ENCODE measurements at regions not wholly inside any gene's neighbourhood (a gene's known extent, or its start where the extent isn't known, plus 50 kb on each side); places are given as distances from the start of the nearest gene placed in this dataset.

- intact Hi-C loops (cut with DNase I; ENCODE audit: low total_unique reads) = no loop called here
- 29 to 62% (median 52%) methylated on average over 3 of the region's 3 CpGs for WGBS, 5 donors
- TF ChIP-seq CTCF (IDR thresholded peaks at IDR 0.05 in 8 of 11, conservative IDR thresholded peaks at IDR 0.05 in 3 of 11) = no peak
- TF ChIP-seq POLR2A (IDR thresholded peaks at IDR 0.05) = no peak
These were observed 1344.3 kb downstream of the ADGRL3 start for GRCh38 chr4:62544428-62544827.

GRCh38 chr4:62543002-62543401 is 1342.9 kb downstream of the ADGRL3 start:
- no peak for DNase-seq
- Histone ChIP-seq H3K9me3 (peaks cover 3 to 41% (median 14%) of the 10 kb centered on the region in 8 donors), H3K4me3 (no peak overlapping the region), H3K4me1 (no peaks in the 10 kb centered on the region), H3K36me3 (no peaks in the 10 kb centered on the region), H3K27me3 (replicated peaks in 1 of 7) (no peaks in the 10 kb centered on the region), H3K27ac (no peak overlapping the region)
- TF ChIP-seq POLR2A (IDR thresholded peaks at IDR 0.05) (no peak), CTCF (IDR thresholded peaks at IDR 0.05 in 8 of 11, conservative IDR thresholded peaks at IDR 0.05 in 3 of 11) (no peak)
- 78 to 90% (median 84%) methylated on average over 2 of the region's 2 CpGs for WGBS, 5 donors
- intact Hi-C loops (cut with DNase I; ENCODE audit: low total_unique reads) = no loop called here

More at GRCh38 chr4:62544428-62544827, 1344.3 kb downstream of the ADGRL3 start:
- no peak for DNase-seq
- no peak overlapping the region for H3K4me3 ChIP-seq
- H3K27ac ChIP-seq = no peak overlapping the region
- no peaks in the 10 kb centered on the region for H3K36me3 ChIP-seq
- H3K4me1 ChIP-seq = no peaks in the 10 kb centered on the region
- H3K9me3 ChIP-seq = peaks cover 0 to 29% (median under 1%) of the 10 kb centered on the region in 8 donors
- H3K27me3 ChIP-seq (replicated peaks in 1 of 7) = no peaks in the 10 kb centered on the region

GRCh38 chr4:62533573-62533972 is 1333.4 kb downstream of the ADGRL3 start:
- TF ChIP-seq POLR2AphosphoS5 (IDR thresholded peaks at IDR 0.05) = no peak
- no peak for TF ChIP-seq POLR2A (IDR thresholded peaks at IDR 0.05)
- TF ChIP-seq CTCF (IDR thresholded peaks at IDR 0.05 in 8 of 11, conservative IDR thresholded peaks at IDR 0.05 in 3 of 11) = no peak
- H3K4me1 ChIP-seq = no peaks in the 10 kb centered on the region
- no peaks in the 10 kb centered on the region for H3K36me3 ChIP-seq
- no peak overlapping the region for H3K4me3 ChIP-seq
- peaks cover 0 to 20% (median 13%) of the 10 kb centered on the region in 8 donors for H3K9me3 ChIP-seq
- no peaks in the 10 kb centered on the region for H3K27me3 ChIP-seq (replicated peaks in 1 of 7)
- DNase-seq = no peak
- H3K27ac ChIP-seq = no peak overlapping the region
- intact Hi-C loops (cut with DNase I; ENCODE audit: low total_unique reads) = no loop called here

- WGBS, 5 donors = 72 to 97% (median 88%) methylated on average over 1 of the region's 1 CpG
- no peaks in the 10 kb centered on the region for H3K36me3 ChIP-seq
- no peak overlapping the region for H3K4me3 ChIP-seq
- no peak for DNase-seq
- no peak for TF ChIP-seq CTCF (IDR thresholded peaks at IDR 0.05 in 8 of 11, conservative IDR thresholded peaks at IDR 0.05 in 3 of 11)
- no peak for TF ChIP-seq POLR2A (IDR thresholded peaks at IDR 0.05)
- no peak for TF ChIP-seq POLR2AphosphoS5 (IDR thresholded peaks at IDR 0.05)
- intact Hi-C loops (cut with DNase I; ENCODE audit: low total_unique reads) = no loop called here
- peaks cover 0 to 5% (median 0%) of the 10 kb centered on the region in 8 donors for H3K9me3 ChIP-seq
- H3K4me1 ChIP-seq = no peaks in the 10 kb centered on the region
- no peak overlapping the region for H3K27ac ChIP-seq
- no peaks in the 10 kb centered on the region for H3K27me3 ChIP-seq (replicated peaks in 1 of 7)
These were observed 1331.6 kb downstream of the ADGRL3 start for GRCh38 chr4:62531731-62532130.
